Lower leg skin (tissue), 4 donors: ENCODE measurements at regions not wholly inside any gene's neighbourhood (a gene's known extent, or its start where the extent isn't known, plus 50 kb on each side); places are given as distances from the start of the nearest gene placed in this dataset.

Source experiments
- DNase-seq, 2 donors: peaks; one replicate each; pipeline ENCODE4 v3.0.0-alpha.2; 2019; ENCODE audit warnings: low spot score in 2 of 2
- H3K4me3 ChIP-seq: fragments of 200-600 bp; sonication (generic); 2 replicates; pipeline ENCODE4 v1.5.1; 2017; ENCODE audit warnings: mild to moderate bottlenecking, low read depth; ENCODE audit not compliant: poor library complexity, severe bottlenecking
- CTCF ChIP-seq, 3 donors: fragments of 450-650 bp; IDR thresholded peaks; one replicate each; pipeline ENCODE4 v1.5.1; 2016; ENCODE audit warnings: antibody characterized with exemption in 3 of 3, mild to moderate bottlenecking in 3 of 3, moderate library complexity in 2 of 3
- POLR2A ChIP-seq, 2 donors: fragments of 450-650 bp; IDR thresholded peaks; one replicate each; pipeline ENCODE4 v1.6.1; 2016 to 2017; ENCODE audit warnings: antibody characterized with exemption in 2 of 2, mild to moderate bottlenecking in 1 of 2, moderate library complexity in 1 of 2
- WGBS, 2 donors: methylation state at CpG; one replicate each; pipeline ENCODE4 v1.1.5; 2018; 5-methylcytosine and 5-hydroxymethylcytosine counted together
- intact Hi-C: fragments of 100-400 bp; cut with DNase I; formaldehyde crosslinking; loops from one replicate; pipeline ENCODE4 v1.15.0; 2023; ENCODE audit warnings: low total_unique reads

GRCh38 chr11:91326751-91327150, 897.9 kb upstream of the FAT3 start:
- intact Hi-C loops, result no loop called here
- WGBS, 2 donors, result 74 to 83% methylated on average over 2 of the region's 2 CpGs
- TF ChIP-seq POLR2A (IDR thresholded peaks at IDR 0.05) (no peak), CTCF (IDR thresholded peaks at IDR 0.05) (no peak)
- no peak for DNase-seq
- no peak overlapping the region for H3K4me3 ChIP-seq

GRCh38 chr11:91326280-91326679, 898.3 kb upstream of the FAT3 start:
- no peak overlapping the region for H3K4me3 ChIP-seq
- DNase-seq, result no peak
- 85 to 88% methylated on average over 2 of the region's 2 CpGs for WGBS, 2 donors
- intact Hi-C loops, result no loop called here
- TF ChIP-seq POLR2A (IDR thresholded peaks at IDR 0.05) (no peak), CTCF (IDR thresholded peaks at IDR 0.05) (no peak)

GRCh38 chr11:91314521-91314920, 910.1 kb upstream of the FAT3 start:
- 87 to 88% methylated on average over 2 of the region's 2 CpGs for WGBS, 2 donors

GRCh38 chr11:91312541-91312940, 912.1 kb upstream of the FAT3 start:
- WGBS, 2 donors, result 42 to 52% methylated on average over 2 of the region's 2 CpGs
- no peak for TF ChIP-seq CTCF (IDR thresholded peaks at IDR 0.05)
- no peak for TF ChIP-seq POLR2A (IDR thresholded peaks at IDR 0.05)
- intact Hi-C loops, result no loop called here
- no peak for DNase-seq
- H3K4me3 ChIP-seq, result no peak overlapping the region

More at GRCh38 chr11:91314521-91314920, 910.1 kb upstream of the FAT3 start:
- H3K4me3 ChIP-seq, result no peak overlapping the region
- intact Hi-C loops, result no loop called here
- TF ChIP-seq POLR2A (IDR thresholded peaks at IDR 0.05) (no peak), CTCF (IDR thresholded peaks at IDR 0.05) (no peak)
- no peak for DNase-seq

GRCh38 chr11:91310085-91310484, 914.5 kb upstream of the FAT3 start:
- 74 to 78% methylated on average over 3 of the region's 3 CpGs for WGBS, 2 donors
- DNase-seq, result no peak
- no peak for TF ChIP-seq CTCF (IDR thresholded peaks at IDR 0.05)
- no peak for TF ChIP-seq POLR2A (IDR thresholded peaks at IDR 0.05)
- intact Hi-C loops, result no loop called here
- H3K4me3 ChIP-seq, result no peak overlapping the region

GRCh38 chr11:91308069-91308468, 916.5 kb upstream of the FAT3 start:
- TF ChIP-seq POLR2A (IDR thresholded peaks at IDR 0.05) (no peak), CTCF (IDR thresholded peaks at IDR 0.05) (no peak)
- DNase-seq, result no peak
- no peak overlapping the region for H3K4me3 ChIP-seq
- intact Hi-C loops, result no loop called here
- WGBS, 2 donors, result 41 to 45% methylated on average over 2 of the region's 2 CpGs
